HepG2 (cell line): ENCODE measurements at regions not wholly inside any gene's neighbourhood (a gene's known extent, or its start where the extent isn't known, plus 50 kb on each side); places are given as distances from the start of the nearest gene placed in this dataset.

Experiments used
- CENPX ChIP-seq: sonication (generic); formaldehyde crosslinking; IDR thresholded peaks from 2 replicates; pipeline ENCODE4 v1.9.0; 2021; ENCODE audit warnings: mild to moderate bottlenecking, missing genetic modification reagents, moderate library complexity
- HHEX ChIP-seq: IDR thresholded peaks from 2 replicates; pipeline ENCODE4 v1.6.1; 2016; ENCODE audit warnings: control low read depth
- KAT8 ChIP-seq: IDR thresholded peaks from 2 replicates; pipeline ENCODE4 v1.6.1; 2016; ENCODE audit warnings: missing genetic modification reagents, missing compliant biosample characterization
- RBFOX2 ChIP-seq: fragments of 200-400 bp; formaldehyde crosslinking; IDR thresholded peaks from 2 replicates; pipeline ENCODE4 v1.6.1; 2017; ENCODE audit warnings: low read depth, mild to moderate bottlenecking, low read length
- SIN3A ChIP-seq: IDR thresholded peaks from 2 replicates; pipeline ENCODE4 v1.6.1; 2011; ENCODE audit warnings: low read depth, mild to moderate bottlenecking, control low read depth, low read length, borderline replicate concordance
- ZNF207 ChIP-seq: fragments of 450-650 bp; IDR thresholded peaks from 2 replicates; pipeline ENCODE4 v1.6.1; 2016; ENCODE audit warnings: antibody characterized with exemption, borderline replicate concordance
- ZNF253 ChIP-seq: sonication (generic); formaldehyde crosslinking; IDR thresholded peaks from 2 replicates; pipeline ENCODE4 v1.8.0; 2022; ENCODE audit warnings: mild to moderate bottlenecking, missing genetic modification reagents, borderline replicate concordance
- ZNF331 ChIP-seq: sonication (generic); formaldehyde crosslinking; IDR thresholded peaks from 2 replicates; pipeline ENCODE4 v1.4.0; 2020; ENCODE audit warnings: missing genetic modification reagents
- ZSCAN30 ChIP-seq: sonication (generic); formaldehyde crosslinking; IDR thresholded peaks from 2 replicates; pipeline ENCODE4 v1.5.0; 2020; ENCODE audit warnings: mild to moderate bottlenecking, missing genetic modification reagents
- TF ChIP-seq, protein P1 (sequence below): sonication (generic); formaldehyde crosslinking; IDR thresholded peaks from 2 replicates; pipeline ENCODE4 v1.4.0; 2020; ENCODE audit warnings: missing genetic modification reagents, borderline replicate concordance
- TF ChIP-seq, protein P2 (sequence below): IDR thresholded peaks from 2 replicates; pipeline ENCODE4 v1.6.1; 2016; ENCODE audit warnings: control low read depth
- TF ChIP-seq, protein P3 (sequence below): IDR thresholded peaks from 2 replicates; pipeline ENCODE4 v1.6.1; 2012; ENCODE audit warnings: inconsistent platforms
- TF ChIP-seq, protein P4 (sequence below): sonication (generic); formaldehyde crosslinking; IDR thresholded peaks from 2 replicates; pipeline ENCODE4 v1.5.0; 2020; ENCODE audit warnings: mild to moderate bottlenecking, low read depth, missing genetic modification reagents, borderline replicate concordance
- TF ChIP-seq, protein P5 (sequence below): sonication (generic); formaldehyde crosslinking; IDR thresholded peaks from 2 replicates; pipeline ENCODE4 v1.5.0; 2020; ENCODE audit warnings: mild to moderate bottlenecking, missing genetic modification reagents, moderate library complexity

DNA sequence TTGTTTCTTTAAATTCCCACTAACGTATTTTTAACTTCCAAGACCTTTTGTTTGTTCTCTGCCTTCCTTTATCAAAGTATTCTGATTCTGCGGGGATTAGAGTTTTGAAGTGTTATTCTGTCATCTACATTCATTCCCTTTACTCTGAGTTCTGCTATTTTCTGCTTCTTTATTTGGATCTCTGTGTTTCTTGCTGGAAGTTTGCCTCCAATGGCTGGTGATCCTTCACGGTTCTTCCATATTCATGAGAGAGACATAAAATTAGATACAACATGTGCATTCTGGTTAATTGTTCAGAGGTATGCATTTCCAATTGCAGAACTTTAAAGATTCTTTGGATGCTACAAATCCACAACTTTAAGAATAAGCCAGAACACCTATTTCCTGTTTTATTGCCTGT lies 244.7 kb upstream of the ADARB2 start:
- no peak for TF ChIP-seq ZNF331 (CRISPR knock-in tag)
- TF ChIP-seq, protein P1, sequence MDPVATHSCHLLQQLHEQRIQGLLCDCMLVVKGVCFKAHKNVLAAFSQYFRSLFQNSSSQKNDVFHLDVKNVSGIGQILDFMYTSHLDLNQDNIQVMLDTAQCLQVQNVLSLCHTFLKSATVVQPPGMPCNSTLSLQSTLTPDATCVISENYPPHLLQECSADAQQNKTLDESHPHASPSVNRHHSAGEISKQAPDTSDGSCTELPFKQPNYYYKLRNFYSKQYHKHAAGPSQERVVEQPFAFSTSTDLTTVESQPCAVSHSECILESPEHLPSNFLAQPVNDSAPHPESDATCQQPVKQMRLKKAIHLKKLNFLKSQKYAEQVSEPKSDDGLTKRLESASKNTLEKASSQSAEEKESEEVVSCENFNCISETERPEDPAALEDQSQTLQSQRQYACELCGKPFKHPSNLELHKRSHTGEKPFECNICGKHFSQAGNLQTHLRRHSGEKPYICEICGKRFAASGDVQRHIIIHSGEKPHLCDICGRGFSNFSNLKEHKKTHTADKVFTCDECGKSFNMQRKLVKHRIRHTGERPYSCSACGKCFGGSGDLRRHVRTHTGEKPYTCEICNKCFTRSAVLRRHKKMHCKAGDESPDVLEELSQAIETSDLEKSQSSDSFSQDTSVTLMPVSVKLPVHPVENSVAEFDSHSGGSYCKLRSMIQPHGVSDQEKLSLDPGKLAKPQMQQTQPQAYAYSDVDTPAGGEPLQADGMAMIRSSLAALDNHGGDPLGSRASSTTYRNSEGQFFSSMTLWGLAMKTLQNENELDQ (CRISPR knock-in tag) = no peak
- TF ChIP-seq ZNF253 (CRISPR knock-in tag) = no peak
- TF ChIP-seq, protein P2, sequence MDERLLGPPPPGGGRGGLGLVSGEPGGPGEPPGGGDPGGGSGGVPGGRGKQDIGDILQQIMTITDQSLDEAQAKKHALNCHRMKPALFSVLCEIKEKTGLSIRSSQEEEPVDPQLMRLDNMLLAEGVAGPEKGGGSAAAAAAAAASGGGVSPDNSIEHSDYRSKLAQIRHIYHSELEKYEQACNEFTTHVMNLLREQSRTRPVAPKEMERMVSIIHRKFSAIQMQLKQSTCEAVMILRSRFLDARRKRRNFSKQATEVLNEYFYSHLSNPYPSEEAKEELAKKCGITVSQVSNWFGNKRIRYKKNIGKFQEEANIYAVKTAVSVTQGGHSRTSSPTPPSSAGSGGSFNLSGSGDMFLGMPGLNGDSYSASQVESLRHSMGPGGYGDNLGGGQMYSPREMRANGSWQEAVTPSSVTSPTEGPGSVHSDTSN (CRISPR knock-in tag) = no peak
- TF ChIP-seq KAT8 = no peak
- no peak for TF ChIP-seq SIN3A
- no peak for TF ChIP-seq HHEX (CRISPR knock-in tag)
- TF ChIP-seq, protein P3, sequence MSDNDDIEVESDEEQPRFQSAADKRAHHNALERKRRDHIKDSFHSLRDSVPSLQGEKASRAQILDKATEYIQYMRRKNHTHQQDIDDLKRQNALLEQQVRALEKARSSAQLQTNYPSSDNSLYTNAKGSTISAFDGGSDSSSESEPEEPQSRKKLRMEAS = no peak
- TF ChIP-seq CENPX = no peak
- TF ChIP-seq, protein P4, sequence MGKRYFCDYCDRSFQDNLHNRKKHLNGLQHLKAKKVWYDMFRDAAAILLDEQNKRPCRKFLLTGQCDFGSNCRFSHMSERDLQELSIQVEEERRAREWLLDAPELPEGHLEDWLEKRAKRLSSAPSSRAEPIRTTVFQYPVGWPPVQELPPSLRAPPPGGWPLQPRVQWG (CRISPR knock-in tag) = no peak
- TF ChIP-seq, protein P5, sequence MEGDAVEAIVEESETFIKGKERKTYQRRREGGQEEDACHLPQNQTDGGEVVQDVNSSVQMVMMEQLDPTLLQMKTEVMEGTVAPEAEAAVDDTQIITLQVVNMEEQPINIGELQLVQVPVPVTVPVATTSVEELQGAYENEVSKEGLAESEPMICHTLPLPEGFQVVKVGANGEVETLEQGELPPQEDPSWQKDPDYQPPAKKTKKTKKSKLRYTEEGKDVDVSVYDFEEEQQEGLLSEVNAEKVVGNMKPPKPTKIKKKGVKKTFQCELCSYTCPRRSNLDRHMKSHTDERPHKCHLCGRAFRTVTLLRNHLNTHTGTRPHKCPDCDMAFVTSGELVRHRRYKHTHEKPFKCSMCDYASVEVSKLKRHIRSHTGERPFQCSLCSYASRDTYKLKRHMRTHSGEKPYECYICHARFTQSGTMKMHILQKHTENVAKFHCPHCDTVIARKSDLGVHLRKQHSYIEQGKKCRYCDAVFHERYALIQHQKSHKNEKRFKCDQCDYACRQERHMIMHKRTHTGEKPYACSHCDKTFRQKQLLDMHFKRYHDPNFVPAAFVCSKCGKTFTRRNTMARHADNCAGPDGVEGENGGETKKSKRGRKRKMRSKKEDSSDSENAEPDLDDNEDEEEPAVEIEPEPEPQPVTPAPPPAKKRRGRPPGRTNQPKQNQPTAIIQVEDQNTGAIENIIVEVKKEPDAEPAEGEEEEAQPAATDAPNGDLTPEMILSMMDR = no peak
- TF ChIP-seq ZSCAN30 (CRISPR knock-in tag) = no peak
- no peak for TF ChIP-seq ZNF207
- TF ChIP-seq RBFOX2 = no peak
